ENCODE measurements at regions not wholly inside any gene's neighbourhood (a gene's known extent, or its start where the extent isn't known, plus 50 kb on each side); places are given as distances from the start of the nearest gene placed in this dataset.

- no peak for TF ChIP-seq PAX8 (IDR thresholded peaks at IDR 0.05)
- no peak for TF ChIP-seq POLR2A (IDR thresholded peaks at IDR 0.05; ENCODE audit: low read depth, low read length)
- no peak for TF ChIP-seq TCF3 (IDR thresholded peaks at IDR 0.05; ENCODE audit: borderline replicate concordance, insufficient read depth, low read depth, low read length)
- no peak for TF ChIP-seq CEBPZ (IDR thresholded peaks at IDR 0.05; ENCODE audit: low read depth, low read length)
- TF ChIP-seq CTCF (IDR thresholded peaks at IDR 0.05 in 2 of 3, conservative IDR thresholded peaks at IDR 0.05 in 1 of 3; ENCODE audit: control insufficient read depth in 2 of 3, extremely low read depth in 1 of 3, insufficient read depth in 1 of 3, low read depth in 3 of 3, low read length in 3 of 3), result no peak
- TF ChIP-seq ZSCAN29 (IDR thresholded peaks at IDR 0.05), result no peak
- no peak for TF ChIP-seq FOXK2 (IDR thresholded peaks at IDR 0.05)
- TF ChIP-seq ZNF687 (IDR thresholded peaks at IDR 0.05), result no peak
- no peak for TF ChIP-seq TARDBP (IDR thresholded peaks at IDR 0.05; ENCODE audit: borderline replicate concordance)
- TF ChIP-seq ESRRA (IDR thresholded peaks at IDR 0.05; ENCODE audit: low read length), result no peak
- no peak for TF ChIP-seq EZH2 (IDR thresholded peaks at IDR 0.05; ENCODE audit: borderline replicate concordance, control insufficient read depth, low read depth, low read length)
- no peak for TF ChIP-seq KDM1A (IDR thresholded peaks at IDR 0.05; ENCODE audit: borderline replicate concordance)
Measured at GRCh38 chrX:130504019-130504418, 102.2 kb downstream of the RBMX2 start.
